GM19035 (cell line): ENCODE measurements at regions not wholly inside any gene's neighbourhood (a gene's known extent, or its start where the extent isn't known, plus 50 kb on each side); places are given as distances from the start of the nearest gene placed in this dataset.

Source experiments
- ATAC-seq: cut with Tn5 transposase; IDR thresholded peaks from one replicate; pipeline ENCODE4 v1.9.1; 2021; ENCODE audit not compliant: unreplicated experiment

DNA sequence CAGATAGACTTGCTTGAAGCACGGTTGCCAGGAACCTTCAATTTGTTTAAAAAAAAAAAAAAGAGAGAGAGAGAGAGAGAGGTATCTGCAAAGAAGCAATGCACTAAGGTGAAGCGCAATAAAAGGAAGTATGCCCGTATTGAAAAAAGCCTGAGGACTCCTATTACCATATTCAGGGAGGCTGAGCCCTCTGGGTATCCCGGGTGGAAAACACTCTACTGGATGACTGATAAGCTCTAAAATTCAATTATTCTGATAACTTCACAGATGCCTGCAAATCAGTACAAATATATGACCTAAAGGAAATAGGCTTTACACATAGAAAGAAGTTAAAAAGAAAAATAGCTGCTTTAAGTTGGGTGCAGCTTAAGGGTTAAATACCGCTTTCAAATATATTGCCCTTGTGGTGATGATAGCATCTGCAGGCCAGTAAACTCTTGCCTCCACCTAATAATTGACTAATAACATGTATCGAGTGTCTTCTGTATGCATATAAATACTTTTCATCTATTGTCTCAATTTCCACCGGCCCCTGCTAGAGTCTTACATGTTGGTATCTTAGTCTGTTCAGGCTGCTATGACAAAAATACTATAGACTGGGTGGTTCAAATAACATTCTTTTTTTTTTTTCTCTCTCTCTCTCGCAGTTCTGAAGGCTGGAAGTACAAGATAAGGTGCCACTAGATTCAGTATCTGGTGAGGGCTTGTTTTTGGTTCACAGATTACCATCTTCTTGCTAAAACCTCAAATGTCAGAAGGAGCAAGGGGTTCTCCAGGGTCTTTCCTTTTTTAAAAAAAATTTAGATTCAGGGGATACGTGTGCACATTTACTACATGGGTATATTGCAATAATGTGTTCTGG is 187.4 kb upstream of the JARID2 start:
- ATAC-seq: no peak

DNA sequence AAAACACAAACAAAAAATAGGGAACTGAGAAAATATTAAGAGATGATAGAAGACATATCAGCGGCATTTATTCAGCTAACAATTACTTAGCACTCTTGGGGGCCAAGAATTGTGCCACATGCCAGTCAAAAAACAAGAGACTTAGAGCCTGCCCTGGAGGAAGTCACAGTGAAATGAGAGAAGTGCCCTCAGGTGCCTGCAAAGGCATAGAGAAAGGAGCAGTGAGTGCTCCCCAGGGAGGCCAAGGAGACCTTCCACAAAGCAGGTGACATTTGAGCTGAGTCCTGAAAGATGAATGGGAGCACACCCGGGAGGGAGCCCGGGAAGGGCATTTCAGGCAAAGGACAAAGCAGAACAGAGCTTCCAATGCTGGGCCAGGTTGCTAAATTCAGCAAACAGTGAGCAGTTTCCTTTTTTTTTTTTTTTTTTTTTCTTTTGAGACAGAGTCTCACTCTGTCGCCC is 184.7 kb upstream of the JARID2 start:
- no peak for ATAC-seq

DNA sequence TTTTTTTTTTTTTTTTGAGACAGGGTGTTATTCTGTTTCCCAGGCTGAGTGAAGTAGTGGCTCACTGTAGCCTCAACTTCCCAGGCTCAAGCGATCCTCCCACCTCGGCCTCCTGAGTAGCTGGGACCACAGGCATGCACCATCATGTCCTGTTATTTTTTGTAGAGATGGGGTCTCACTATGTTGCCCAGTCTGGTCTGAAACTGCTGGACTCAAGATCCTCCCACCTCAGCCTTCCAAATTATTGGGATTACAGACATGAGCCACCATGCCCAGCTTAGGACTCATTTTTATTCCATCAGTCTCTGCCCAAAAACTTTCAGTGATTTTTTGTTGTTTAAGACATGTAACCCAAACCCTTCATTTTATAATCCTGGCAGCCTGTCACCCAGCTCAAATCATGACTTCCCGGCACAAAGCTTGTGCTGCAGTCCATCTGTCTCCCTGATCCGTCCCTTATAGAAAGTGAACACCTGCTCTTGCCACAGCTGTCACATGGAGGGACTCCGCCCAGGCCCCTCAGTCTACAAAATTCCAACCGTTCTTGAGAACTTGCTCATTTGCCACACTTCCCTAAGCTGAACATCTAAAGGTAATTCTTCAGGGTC is 183.9 kb upstream of the JARID2 start:
- ATAC-seq: no peak

GRCh38 chr6:15062516-15063252 is 183.2 kb upstream of the JARID2 start:
- ATAC-seq: no peak

DNA sequence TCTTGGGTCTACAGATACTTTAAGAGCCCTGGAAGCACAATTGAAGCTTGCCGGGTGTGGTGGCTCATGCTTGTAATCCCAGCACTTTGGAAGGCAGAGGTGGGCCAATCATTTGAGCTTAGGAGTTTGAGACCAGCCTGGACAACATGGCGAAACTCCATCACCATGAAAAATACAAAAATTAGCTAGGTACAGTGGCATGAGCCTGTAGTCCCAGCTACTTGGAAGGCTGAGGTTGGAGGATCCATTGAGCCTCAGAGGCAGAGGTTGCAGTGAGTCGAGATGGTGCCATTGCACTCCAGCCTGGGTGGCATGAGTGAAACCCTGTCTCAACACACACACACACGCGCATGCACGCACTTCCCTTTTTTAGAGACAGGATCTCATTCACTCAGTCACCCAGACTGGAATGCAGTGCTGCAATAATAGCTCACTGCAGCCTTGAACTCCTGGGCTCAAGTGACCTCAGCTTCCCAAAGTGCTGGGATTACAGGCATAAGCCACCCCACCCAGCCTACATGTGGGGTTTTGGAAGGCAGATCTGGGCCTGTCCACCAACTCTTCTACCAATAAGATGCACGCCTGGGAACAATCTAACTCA is 182.5 kb upstream of the JARID2 start:
- ATAC-seq: no peak

DNA sequence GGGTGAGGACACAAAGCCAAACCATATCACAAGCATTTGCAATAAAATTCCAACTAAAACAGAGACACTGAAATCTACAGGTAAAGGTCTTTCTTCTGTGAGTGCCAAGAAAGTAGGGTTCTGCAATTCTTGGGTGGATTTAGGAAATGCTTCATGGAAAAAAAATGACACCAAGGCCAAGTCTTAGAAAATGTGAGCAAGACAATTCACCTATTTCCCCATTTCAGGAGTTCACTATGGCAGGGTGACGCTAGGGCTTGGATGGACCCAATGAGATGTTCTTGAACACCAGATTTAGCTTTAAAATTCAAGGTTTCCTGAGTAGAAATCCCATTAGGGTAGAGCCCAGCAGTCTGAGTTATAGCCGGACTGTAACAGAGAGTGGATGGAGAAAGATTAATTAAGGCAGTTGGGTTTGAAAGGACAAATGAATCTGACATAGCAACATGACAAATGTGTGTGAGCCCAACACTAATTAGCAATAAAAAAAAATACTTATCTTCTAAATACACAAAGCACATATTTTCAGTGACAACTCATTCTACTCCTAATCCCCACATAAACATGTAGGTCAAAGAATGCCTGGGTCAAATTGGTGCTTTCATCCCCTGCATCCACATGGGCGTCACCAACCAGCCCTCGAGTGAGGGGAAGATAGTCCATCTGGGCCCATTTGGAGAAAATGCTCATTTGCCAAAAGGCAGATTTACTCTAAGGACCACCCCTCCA is 180.4 kb upstream of the JARID2 start:
- ATAC-seq: no peak

DNA sequence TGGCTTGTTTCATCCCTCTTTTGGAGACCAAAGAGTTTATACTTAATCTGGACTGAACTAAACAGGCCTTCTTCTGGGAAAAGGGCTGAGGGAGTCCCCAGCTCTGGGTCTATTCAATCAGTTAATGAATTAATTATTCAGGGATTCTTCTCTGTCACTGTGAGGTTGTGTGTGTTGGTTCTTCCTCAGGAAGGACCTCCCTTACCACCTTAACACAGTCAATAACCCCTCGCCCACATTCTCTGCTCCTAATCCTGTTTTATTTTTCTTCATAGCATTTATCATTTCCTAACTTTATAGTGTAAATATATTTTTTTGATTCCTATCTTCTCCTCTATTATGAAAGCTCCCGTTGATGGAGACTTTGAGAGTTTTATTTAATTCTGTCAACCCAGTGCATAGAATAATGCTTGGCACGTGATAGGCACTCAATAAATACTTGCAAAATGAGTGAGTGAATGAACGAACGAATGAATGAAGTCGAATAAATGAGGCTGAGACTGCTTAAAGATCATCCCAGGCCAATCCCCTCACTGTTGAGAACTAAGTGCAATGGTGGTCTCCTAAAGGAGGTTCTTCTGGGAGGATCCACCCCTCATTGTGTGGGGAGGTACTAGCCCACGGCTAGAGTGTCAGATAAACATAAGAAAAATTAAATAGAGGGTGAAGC is 179.6 kb upstream of the JARID2 start:
- no peak for ATAC-seq

DNA sequence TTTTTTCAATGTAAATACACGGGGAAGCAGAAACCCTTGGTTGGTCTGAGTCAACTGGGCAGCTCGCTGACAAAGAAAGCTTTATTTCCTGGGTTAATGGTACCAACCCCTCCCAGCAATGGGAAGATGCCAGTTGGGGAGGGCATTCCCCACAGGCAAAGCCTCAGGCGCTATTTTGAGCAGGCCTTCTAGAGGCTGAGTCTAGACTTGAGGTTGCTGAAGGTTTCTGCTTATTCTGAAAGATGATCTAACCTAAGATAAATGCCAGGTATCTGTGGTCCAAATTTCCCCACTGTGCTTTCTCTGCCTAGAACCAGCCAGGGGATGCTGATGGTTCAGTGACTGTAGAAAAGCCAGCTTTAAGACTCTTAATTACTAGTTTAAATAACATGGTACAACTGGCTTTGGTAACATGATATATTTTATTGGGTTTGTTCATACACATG is 172.5 kb upstream of the JARID2 start:
- ATAC-seq: no peak

- no peak for ATAC-seq
These were observed 171.9 kb upstream of the JARID2 start for GRCh38 chr6:15073883-15074465.

GRCh38 chr6:15074806-15075205 is 171.1 kb upstream of the JARID2 start:
- no peak for ATAC-seq

GRCh38 chr6:15076565-15076964 is 169.3 kb upstream of the JARID2 start:
- ATAC-seq: no peak

- no peak for ATAC-seq
These were observed 168.9 kb upstream of the JARID2 start for GRCh38 chr6:15077006-15077405.

DNA sequence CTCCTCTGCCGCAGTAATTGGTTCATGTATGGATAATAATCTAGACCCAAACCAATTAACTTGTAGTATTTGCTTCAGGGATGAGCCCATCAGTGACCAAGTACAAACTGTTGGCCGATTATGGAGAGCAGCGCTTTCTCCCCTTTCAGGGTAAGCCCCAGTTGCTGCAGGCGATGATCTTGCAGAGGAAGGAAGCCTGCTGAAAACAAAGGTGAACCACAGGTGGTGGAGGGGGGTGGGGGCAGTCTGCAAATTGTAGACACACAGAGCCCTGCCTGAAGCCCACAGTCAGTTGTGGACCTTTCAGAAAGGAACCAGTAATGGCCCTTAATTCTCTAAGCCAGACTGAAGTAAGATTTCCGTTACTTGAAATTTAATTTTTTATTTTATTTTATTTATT is 167.9 kb upstream of the JARID2 start:
- ATAC-seq: no peak

- no peak for ATAC-seq
These were observed 166.5 kb upstream of the JARID2 start for GRCh38 chr6:15079288-15079817.

DNA sequence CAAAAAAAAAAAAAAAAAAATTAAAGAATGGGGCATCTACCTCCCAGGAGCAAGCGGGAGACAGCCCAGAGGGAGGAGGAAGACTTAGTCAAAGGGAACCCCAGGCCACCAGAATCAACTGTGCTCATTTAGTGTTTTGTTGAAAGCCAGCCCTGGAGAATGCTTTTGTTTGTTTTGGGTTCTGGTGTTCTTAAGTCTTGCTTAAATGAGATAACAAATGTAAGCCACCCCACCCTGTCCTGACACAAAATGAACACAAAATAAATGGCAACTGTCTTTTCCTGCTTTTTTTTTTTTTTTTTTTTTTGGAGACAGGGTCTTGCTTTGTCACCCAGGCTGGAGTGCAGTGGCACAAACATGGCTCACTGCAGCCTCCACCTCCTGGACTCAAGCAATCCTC is 165.0 kb upstream of the JARID2 start:
- ATAC-seq: no peak

- no peak for ATAC-seq
These were observed 164.4 kb upstream of the JARID2 start for GRCh38 chr6:15081447-15081846.

DNA sequence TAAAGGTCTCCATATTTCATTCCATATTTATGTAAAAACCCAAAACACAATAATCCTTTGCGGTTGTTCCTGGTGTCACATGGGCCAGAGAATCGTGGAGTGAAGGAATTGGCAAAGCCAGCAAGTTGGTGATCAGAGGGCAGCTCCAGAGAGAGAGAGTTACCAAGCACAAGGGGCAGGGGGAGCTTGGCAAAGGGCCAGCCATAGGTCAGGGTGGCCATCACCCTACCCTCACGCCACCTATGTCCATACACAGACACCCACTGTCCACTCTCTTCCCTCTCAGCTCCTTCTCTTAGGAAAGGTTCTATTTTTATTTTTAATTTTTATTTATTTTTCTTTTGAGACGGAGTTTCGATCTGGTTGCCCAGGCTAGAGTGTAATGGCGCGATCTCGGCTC is 163.2 kb upstream of the JARID2 start:
- no peak for ATAC-seq

GRCh38 chr6:15086348-15087158 is 159.3 kb upstream of the JARID2 start:
- ATAC-seq: no peak

DNA sequence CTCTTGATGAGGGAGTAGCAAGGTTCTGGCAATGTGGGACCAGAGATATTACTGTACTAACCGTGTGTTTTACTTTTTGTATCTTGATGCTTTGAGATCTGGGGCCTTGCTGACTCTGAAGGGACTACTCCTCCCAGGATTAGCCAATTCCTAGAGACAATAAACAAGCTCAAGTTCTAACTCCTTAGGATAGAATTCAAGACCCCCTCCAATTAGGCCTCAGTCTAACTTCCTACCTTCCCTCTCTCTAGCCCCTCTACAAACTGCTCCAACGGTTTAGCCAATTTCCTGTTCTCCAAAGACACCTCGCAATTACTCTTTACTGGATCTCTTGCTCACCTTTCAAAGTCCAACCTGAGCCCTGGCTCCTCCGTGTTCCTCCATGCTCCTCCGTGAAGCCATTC is 158.7 kb upstream of the JARID2 start:
- ATAC-seq: no peak
